NCI-H128 (cell line): ENCODE measurements at regions not wholly inside any gene's neighbourhood (a gene's known extent, or its start where the extent isn't known, plus 50 kb on each side); places are given as distances from the start of the nearest gene placed in this dataset.

Source experiments
- DNase-seq: peaks from one replicate; lab custom pipeline; 2025; ENCODE audit not compliant: unreplicated experiment; lab: John Stamatoyannopoulos, UW

DNA sequence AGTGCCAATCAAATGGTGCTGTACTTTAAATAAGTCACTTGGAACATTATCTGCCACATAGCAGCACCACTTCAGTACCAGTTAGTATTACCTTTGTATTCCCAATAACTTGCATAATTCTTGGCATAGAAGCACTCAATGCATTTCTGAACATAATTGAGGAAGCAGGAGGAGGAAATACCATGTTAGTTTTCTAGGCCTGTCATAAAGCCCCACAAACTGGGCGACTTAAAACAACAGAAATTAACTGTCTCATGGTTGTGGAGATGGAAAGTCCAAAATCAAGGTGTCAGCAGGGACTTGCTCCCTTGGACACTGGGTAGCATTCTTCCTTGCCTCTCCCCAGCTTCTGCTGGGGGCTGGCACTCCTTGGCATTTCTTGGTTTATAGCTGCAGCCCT lies 296.2 kb downstream of the HS3ST1 start:
- no peak for DNase-seq

DNA sequence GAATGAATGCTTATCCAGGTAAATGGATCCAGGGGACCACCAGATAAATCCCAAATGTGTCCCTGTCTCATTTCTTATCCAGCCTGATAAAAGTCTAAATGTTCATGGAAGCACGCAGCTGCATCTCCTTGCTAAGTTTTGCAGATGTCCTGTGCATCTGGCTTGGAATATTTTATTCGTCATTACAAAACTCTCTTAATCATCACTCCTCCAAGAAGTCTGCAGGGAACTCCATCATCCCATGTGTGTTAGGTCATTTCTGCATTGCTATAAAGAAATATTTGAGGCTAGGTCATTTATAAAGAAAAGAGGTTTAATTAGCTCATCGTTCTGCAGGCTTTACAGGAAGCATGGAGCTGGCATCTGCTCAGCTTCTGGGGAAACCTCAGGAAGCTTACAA lies 297.2 kb downstream of the HS3ST1 start:
- no peak for DNase-seq

DNA sequence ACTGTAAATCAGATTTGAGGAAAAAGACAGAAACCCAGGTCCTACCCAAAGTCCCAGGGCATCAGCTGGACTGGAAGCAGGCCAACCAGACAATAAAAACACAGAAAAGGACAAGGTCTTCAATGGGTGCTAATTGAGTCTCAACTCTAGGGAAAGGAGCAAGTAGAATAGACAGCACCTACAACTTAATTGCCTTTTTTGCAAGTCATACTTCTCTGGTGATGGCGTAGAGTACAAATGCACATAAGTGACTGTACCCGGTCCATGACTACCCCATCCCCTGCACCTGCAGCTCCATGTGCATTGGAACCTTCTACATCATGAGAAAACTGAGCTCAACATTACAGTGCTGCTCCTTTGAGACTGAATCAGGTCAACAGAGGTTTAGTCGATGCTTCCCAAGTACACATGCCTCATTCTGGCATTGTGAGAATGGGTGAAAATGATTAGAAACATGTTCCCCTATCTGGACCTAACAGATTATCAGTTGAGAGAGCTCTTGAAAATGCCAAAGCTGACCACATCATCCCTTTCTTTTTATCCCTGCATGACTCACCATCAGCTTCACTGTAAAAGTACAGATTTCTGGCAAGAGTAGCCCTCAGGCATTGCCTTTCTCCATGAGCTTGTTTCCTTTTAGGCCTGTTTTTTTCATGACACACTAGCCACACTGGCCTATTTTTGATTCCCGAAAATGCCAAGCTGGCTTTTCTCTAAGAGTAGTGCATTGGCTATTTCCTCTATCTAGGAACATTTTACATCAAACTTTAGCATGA lies 298.3 kb downstream of the HS3ST1 start:
- no peak for DNase-seq

DNA sequence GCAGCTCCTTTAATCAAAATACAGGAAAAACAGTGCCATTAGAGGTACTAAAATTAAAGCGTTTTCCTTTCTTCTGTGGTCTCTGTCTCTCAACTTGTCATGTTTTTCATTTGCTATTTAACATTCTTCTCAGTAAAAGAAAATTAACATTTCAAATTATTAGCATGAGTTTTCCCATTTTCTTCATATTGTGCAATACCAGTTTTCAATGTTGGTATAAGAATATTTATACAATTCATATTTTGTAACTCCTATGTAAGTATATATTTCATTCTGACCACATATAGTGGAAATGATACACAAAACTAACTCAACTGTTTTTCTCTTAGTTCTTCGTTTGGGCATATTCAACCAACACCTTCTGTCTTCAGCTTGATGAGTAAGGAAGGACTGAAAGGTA lies 308.3 kb downstream of the HS3ST1 start:
- no peak for DNase-seq

DNA sequence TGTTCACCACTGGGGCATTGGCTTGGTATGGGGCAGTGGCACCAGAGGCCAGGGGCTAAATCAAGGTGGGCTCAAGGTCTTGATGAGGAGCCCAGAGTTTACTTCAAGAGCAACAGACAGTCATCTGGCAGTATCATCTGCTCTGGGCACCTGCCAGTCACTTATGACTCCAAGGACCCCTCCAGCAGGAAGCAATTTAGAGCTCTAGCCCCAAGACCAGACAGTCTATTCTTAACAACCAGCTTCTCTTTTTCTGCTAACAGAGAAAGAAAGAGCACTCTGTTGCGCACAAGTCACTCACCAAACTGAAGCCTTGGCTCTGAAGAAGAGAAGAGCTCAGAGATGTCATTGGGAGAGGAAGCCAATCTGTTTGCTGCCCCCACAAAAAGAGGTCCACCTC lies 309.2 kb downstream of the HS3ST1 start:
- no peak for DNase-seq

DNA sequence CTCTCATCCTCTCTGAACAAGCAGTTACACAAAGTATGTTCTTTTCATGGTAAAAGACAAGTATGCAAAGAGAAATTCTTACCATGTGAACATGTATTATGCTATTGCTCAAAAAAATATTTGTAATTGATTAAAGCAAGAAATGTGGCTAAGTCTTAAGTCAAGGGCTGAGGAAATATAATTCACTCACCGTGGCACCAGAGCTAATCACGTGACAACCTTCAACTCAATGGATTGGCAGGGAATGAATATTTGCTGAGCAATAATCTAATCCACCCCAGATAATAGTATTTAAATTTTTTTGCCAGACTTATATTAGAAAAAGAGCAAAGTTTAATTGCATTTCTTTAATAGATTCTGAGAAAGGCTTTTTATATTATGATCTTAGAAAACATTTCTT lies 310.2 kb downstream of the HS3ST1 start:
- DNase-seq: no peak

DNA sequence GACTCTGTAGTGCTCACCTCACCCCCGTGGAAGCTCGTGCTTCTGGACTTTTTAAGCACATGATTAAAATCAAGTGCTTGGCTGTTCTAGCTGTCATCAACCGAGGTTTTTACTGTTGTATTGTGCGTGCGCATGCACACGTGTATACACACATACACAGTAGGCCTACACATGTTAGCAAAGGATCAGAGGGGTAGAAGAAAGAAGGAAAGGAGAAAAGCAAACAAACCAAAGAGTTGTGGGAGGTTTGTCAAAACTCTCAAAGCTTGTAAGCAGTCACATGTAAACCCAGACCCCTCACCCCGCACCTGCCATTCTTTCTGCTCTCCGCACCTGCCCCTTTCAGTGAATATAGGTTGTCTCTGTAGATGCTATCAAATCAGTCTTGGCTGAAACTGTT lies 311.8 kb downstream of the HS3ST1 start:
- no peak for DNase-seq

DNA sequence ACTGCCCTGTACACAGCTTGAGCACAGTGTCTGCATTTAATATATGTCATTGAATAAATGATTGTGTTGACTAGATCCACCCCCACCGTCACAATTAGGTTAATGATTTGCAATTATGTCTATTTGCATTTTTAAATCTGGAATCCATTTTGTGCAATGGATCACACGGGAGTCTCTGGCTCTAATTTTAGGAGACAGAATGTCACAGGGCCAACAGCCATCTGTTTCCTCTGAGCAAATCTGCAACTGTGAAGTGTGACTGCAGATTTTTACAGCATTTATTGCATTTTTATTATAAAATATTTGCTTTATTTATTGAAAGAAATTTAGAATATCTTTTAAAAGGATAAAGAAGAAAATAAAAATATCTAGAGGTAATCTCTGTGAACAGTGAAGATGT lies 316.8 kb downstream of the HS3ST1 start:
- no peak for DNase-seq

DNA sequence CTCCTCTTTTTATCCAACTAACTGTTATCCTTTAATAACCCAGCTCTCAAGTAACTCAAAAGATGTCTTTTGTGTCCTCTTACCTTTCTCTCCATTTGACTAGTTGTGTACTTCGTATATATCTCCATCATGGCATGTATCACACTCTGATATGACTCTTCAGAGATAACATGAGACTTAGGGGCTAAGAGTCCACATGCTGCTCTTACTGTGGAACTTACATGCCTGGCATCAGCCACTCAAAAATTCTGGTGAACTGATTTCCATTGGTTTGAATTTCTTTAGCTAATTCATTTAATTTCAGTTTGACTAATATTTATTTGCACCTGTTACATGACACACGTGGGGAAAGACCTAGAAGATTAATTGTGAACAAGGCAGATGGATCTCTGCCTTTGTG lies 317.3 kb downstream of the HS3ST1 start:
- DNase-seq: no peak

DNA sequence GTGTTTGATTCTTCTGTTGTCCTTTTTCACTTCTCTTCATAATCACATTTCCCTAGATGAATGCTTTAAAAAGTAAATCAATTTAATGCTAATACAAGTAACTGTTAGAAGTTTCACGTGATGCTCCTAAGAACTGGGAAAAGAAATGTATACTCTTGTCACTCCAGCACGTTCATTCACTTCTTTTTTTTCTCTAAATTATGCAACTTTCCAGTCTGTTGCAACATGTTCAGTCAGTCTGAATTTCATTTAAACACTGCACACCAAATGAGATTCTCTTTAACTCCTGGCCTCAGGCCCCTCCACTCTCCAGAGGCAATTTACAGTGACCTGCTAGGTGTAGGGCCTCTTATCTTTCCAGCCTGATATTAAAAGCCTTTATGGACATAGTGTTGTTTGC lies 321.9 kb downstream of the HS3ST1 start:
- no peak for DNase-seq

DNA sequence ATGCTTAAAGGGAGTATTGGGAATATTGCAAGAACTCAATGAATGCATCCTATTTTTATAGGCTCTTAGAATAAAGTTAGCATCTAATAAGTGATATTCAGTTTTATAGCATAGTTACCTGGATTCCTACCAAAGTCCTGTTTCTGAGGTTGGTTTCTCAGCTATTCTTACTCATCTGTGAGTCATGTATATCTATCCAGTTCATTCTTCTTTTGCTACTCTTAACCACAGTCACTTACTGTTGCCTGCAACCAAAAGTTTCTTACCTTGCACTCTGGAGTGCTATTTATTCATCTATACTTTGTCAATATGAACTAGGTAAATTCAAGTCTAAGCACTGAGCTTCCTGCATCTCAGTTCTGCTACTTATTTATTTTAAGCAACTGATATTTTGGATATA lies 322.5 kb downstream of the HS3ST1 start:
- no peak for DNase-seq

DNA sequence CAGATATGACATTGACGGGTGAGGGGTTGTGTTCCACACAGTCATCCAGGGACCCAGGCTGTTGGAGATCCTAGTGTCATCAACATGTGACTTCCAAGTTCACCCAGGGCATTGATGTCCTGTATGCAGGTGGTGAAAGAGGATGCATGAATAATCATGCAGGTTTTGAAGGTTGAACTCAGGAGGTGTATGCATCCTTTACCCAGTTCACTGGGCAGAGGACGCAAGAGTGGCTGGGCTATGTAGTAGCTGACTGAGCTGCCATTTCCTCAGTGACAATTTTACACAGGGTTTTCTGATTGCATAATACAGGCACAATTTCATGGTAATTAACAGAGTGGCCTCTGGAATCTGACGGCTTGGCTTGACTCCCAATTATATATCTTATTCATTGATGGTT lies 323.0 kb downstream of the HS3ST1 start:
- no peak for DNase-seq

DNA sequence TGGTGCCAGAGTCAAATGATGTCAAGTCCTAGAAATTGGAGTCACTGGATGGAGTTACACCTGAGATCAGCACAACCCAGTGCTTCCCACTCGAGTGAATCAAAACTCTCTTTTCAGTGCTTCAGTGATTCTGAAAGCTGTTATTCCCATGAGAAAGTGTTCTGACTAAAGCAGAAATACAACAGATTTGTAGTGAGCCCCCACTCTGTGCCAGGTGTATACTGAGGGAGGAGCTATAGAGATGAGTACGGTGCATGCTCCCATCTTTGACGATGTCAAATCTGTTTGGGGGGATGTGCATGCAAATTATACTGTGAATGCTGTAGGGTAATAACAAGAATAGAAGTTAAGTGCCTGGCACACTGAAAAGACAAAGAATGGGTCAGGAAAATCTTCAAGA lies 330.2 kb downstream of the HS3ST1 start:
- DNase-seq: no peak

DNA sequence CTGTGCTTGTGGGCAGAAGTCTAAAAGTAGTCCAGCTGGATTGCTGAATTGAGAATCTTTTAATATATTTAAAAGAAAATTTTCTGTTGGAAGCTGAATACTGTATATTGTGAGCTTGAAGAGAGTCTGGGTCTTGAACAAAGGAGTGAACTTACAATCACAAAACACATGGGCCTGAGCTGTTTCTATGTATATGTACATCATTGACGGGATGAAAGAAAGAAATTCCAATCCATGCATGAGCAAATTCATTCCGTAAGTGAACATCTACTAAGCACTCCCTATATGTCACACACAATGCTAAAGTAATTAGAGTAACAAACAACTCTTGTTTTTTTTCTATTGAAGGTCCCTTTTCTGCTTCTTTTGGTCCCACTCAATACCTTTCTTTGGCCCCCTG lies 331.0 kb downstream of the HS3ST1 start:
- no peak for DNase-seq

DNA sequence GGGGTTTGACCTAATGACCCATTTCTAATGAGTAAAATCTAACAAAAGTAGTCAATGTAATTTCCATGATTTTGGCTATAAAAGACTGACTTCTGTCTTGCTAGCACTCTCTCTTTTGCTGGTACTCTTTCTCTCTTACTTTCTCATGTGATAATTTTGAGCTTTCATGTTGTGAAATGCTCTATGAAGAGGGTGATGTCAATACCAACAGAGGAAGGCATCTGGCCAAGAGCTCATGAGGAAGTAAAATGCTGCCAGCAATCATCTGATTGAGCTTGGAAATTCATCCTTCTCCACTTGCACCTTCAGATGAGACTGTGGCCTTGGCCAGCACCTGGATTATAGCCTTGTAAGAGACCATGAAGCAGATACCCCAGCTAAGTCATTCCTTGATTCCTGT lies 347.7 kb downstream of the HS3ST1 start:
- no peak for DNase-seq

DNA sequence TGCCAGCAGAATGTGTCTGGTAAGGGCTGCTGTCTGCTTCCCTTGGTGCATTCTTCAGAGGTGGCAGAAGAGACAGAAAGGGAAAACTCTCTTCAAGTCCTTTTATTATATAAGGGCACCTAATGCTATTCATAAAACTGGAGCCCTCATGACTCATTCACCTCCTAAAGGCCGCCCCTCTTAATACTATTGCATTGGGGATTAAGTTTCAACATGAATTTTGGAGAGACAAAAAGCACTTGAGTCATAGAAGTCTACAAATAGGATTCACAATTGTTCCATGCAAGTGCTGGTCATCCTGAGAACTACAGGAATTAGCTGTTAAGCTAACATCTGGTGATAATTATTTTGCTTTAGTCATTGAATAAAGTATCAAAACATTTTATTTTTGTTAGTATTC lies 349.5 kb downstream of the HS3ST1 start:
- no peak for DNase-seq

DNA sequence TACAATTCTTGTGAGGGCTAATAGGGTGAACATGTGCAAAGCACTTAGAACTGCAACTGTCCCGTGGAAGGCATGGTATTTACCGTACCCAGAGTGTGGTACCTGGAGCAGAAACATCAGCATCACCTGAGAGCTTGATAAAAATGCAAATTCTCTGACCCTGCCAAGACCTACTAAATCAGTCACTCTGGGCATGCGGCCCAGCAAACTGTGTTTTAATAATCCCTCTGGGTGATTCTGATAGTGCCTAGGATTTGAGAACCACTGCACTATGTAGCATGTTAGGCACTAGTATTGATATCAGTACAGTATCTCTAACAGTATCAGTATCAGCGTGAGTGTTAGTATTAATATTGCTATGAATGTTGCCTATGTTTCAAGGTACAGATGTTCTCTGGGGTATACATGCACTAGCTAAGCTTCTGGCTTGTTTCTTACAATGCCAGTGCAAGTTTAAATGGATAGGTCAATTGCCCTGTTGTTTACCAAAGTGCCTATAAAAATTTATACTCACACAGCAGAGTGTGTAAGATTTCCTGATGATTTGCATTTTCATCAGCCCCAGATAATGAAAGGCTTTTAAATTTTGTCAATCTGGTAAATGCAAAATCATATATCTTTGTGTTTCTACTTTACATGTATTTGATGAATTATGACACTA lies 354.0 kb downstream of the HS3ST1 start:
- no peak for DNase-seq

DNA sequence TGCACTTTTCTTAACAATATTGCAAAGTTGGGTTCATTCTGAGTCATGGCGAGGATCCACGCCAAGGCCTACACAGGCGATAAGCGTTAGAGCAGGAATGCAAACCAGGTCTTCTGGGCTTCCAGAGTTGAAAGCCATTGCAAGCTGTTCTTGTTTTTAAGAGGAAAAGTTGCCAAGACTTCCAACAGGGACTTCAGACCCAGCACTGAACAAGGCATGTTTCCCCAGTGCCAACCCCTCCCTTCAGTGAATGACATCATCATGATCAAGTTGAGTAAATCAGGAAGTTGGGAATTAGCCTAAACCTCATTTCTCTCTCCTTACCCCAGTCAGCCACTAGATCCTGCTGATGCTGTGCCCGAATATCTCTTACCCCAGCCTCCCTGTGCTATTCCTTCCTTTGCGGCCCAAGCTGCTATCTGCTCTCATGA lies 355.1 kb downstream of the HS3ST1 start:
- no peak for DNase-seq

DNA sequence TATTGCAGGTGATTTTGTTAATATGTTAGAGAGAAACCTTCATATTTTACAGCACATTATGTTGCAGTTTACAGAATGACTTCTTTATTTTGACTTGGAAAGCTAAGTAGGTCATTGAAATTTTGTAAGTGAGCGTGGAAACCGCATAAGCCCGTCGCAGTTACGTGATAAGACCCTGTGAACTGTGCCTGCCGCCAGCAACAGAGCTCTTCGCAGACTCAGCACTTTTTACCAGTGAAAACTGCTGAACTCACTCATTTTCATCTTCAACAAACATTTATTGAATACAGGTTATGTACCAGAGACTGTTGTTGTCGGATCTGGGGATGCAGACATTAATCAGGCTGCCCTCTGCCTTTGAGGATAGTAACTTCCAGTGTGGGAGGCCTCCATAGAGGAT lies 355.7 kb downstream of the HS3ST1 start:
- no peak for DNase-seq

DNA sequence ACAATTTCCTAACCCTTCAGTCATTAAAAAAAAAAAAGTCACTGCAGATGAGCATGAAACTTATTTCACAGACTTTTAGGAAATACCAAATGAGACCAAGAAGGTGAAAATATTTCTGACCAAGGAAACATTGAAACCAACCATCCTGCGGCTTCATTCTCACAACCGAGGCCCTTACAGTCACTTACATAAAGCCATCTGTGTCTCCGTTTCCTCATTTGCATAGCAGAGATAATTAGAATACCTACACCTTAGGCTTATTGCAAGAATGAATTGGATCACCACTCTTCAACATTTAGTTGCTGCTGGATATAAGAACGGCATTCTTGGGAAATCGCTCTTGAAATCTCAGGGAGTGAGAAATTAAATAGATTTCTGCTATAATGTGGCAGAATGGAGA lies 356.2 kb downstream of the HS3ST1 start:
- DNase-seq: no peak

DNA sequence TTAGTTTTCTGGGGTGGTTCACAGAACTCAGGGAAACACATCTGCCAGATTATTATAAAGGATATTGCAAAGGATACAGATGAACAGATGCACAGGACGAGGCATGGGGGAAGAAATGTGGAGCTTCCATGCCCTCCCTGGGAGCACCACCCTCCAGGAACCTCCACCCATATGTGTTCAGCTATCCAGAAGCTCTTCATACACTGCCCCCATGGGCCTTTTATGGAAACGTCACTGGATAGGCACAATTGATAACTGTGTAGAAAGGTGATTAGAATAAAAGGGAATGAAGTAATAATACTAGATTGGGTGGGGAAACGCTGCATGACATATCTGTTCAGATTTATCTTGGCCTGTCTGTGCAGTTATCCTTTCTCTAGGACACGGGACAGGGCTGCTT lies 357.9 kb downstream of the HS3ST1 start:
- DNase-seq: no peak

DNA sequence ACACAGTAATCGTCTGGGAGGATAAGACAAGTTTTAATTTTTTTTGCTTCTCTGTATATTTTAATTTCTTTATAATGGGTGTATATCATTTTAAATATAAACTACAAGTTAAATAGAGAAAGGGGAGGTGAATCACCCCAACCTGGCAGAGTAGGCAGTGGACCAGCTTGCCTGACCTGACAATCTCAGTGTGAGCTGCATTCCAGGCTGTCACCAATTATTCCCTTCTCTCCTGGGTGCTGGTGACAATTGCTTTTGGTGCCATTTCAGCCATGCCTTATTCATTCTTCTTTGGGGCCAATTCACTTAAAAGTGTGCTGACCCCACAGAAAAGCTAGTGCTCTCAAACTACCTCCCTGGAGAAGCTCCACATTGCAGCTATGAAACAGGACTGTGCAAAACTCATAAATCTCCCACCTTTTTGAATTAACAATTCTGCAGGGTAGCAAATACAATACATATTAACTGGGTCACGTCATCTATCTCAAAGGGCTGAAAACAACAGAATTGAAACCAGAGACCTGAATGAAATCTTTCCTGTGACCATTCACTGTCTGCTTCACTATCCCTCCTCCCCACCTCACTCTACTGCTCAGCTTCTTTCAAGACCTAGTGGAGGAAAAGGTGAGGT lies 359.0 kb downstream of the HS3ST1 start:
- no peak for DNase-seq
